ENCODE measurements at regions not wholly inside any gene's neighbourhood (a gene's known extent, or its start where the extent isn't known, plus 50 kb on each side); places are given as distances from the start of the nearest gene placed in this dataset.

DNA sequence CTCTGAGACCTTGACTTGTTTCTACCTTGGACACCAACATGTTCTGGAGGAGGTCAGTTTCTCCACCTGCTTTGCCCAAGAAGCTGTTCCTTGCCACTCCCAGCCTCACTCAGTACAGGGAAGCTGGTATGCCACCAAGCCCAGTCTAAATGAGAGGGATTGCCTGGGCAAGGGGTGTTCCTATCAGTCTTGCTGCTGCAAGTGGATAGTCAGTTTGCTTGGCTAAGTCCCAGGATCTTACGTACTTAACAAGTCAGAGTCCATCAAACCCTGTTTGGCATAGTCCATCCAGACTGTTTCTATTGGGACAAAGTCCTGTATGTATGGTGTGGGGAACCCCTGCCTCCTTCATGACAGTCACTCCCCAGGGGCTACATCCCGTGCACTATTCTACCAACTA is 66.6 kb downstream of the RPL27A start:
- H3K36me3 Mint-ChIP-seq (ENCODE audit: insufficient read depth in 1 of 3, low read depth in 3 of 3), result peaks cover 7 to 11% (median 10%) of the 10 kb centered on the region in 3 experiments; a peak in 4 of 7 replicates
- H3K4me3 Mint-ChIP-seq, result no peak overlapping the region
- H3K4me1 Mint-ChIP-seq, result peaks cover 11 to 15% of the 10 kb centered on the region in 2 experiments
- H4K20me1 ChIP-seq (ENCODE audit: control insufficient read depth, insufficient read depth, insufficient read length), result no peaks in the 10 kb centered on the region
- H3K27me3 Mint-ChIP-seq (ENCODE audit: low read depth), result no peaks in the 10 kb centered on the region
- H2BK15ac ChIP-seq (ENCODE audit: low read depth, low read length), result no peak overlapping the region
- H3K9ac ChIP-seq (ENCODE audit: extremely low read depth, insufficient read length, low read length), result no peak overlapping the region
- no peak overlapping the region for H3K18ac ChIP-seq (ENCODE audit: insufficient read length, low read depth, low read length)
- H3K27ac Mint-ChIP-seq, result no peak overlapping the region
- no peak overlapping the region for H4K5ac ChIP-seq (ENCODE audit: insufficient read length, low read depth, low read length)
- H3K4ac ChIP-seq (ENCODE audit: low read depth, low read length), result no peak overlapping the region
- no peak overlapping the region for H3K23ac ChIP-seq (ENCODE audit: insufficient read length, low read depth, low read length)
- no peaks in the 10 kb centered on the region for H3K79me2 ChIP-seq (ENCODE audit: insufficient read depth, low read length)
- H3K56ac ChIP-seq (ENCODE audit: insufficient read length, low read depth, low read length), result no peak overlapping the region
- no peak overlapping the region for H2AK5ac ChIP-seq (ENCODE audit: insufficient read length, low read length)
- H4K8ac ChIP-seq (replicated peaks; ENCODE audit: insufficient read length, low read depth, low read length), result no peak overlapping the region
- no peaks in the 10 kb centered on the region for H3K9me3 ChIP-seq (ENCODE audit: control insufficient read depth, low read depth, low read length)
- H2BK12ac ChIP-seq (ENCODE audit: insufficient read length, low read depth, low read length), result no peak overlapping the region
- DNase-seq, result no peak
- no peaks in the 10 kb centered on the region for H3K23me2 ChIP-seq (ENCODE audit: insufficient read length, low read depth, low read length, poor library complexity, severe bottlenecking)
- no peak overlapping the region for H3K14ac ChIP-seq (ENCODE audit: insufficient read depth, low read length)
- H2BK5ac ChIP-seq (ENCODE audit: insufficient read length, low read length), result no peak overlapping the region
- H3K4me2 ChIP-seq (ENCODE audit: insufficient read depth, insufficient read length, low read length), result no peak overlapping the region
- H3K79me1 ChIP-seq (ENCODE audit: insufficient read depth, low read depth, low read length, poor library complexity, severe bottlenecking), result no peaks in the 10 kb centered on the region
- no CpG with 5 or more reads among the region's 2 CpGs for WGBS (ENCODE audit: extremely low coverage, insufficient read length, low lambda C conversion rate)
- H3K27ac ChIP-seq (ENCODE audit: insufficient read length, low read depth, low read length), result no peak overlapping the region
- H3K9me3 Mint-ChIP-seq, result peaks cover 4 to 9% of the 10 kb centered on the region in 2 experiments; a peak in 3 of 5 replicates
- H3T11ph ChIP-seq (ENCODE audit: low read length), result no peak overlapping the region
- no peak overlapping the region for H2BK20ac ChIP-seq (ENCODE audit: low read depth, low read length, poor library complexity, severe bottlenecking)
- TF ChIP-seq, protein P1, sequence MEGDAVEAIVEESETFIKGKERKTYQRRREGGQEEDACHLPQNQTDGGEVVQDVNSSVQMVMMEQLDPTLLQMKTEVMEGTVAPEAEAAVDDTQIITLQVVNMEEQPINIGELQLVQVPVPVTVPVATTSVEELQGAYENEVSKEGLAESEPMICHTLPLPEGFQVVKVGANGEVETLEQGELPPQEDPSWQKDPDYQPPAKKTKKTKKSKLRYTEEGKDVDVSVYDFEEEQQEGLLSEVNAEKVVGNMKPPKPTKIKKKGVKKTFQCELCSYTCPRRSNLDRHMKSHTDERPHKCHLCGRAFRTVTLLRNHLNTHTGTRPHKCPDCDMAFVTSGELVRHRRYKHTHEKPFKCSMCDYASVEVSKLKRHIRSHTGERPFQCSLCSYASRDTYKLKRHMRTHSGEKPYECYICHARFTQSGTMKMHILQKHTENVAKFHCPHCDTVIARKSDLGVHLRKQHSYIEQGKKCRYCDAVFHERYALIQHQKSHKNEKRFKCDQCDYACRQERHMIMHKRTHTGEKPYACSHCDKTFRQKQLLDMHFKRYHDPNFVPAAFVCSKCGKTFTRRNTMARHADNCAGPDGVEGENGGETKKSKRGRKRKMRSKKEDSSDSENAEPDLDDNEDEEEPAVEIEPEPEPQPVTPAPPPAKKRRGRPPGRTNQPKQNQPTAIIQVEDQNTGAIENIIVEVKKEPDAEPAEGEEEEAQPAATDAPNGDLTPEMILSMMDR (conservative IDR thresholded peaks at IDR 0.05), result no peak
- H2BK120ac ChIP-seq (ENCODE audit: low read depth, low read length, poor library complexity, severe bottlenecking), result no peak overlapping the region
- H3K4me1 ChIP-seq (ENCODE audit: insufficient read depth, low read length), result peaks cover 2% of the 10 kb centered on the region; the same call in 1 of the 2 replicates
- no peaks in the 10 kb centered on the region for H3K27me3 ChIP-seq (ENCODE audit: insufficient read depth, low read length)
- H4K91ac ChIP-seq (ENCODE audit: insufficient read length, low read depth, low read length), result no peak overlapping the region
- H2AFZ ChIP-seq (ENCODE audit: low read length), result no peak overlapping the region

Data from H9 (cell line).